KMS-11 (cell line): ENCODE measurements at regions not wholly inside any gene's neighbourhood (a gene's known extent, or its start where the extent isn't known, plus 50 kb on each side); places are given as distances from the start of the nearest gene placed in this dataset.

ENCODE experiments used
- H2AFZ ChIP-seq: fragments of 200-600 bp; sonication (generic); 2 replicates; pipeline ENCODE4 v1.6.1; 2016; ENCODE audit warnings: antibody characterized with exemption, mixed run types, low read depth
- H3K27ac ChIP-seq: fragments of 200-600 bp; sonication (generic); 2 replicates; pipeline ENCODE4 v1.6.1; 2016; ENCODE audit warnings: mild to moderate bottlenecking, mixed run types
- H3K27me3 ChIP-seq: fragments of 200-600 bp; sonication (generic); 2 replicates; pipeline ENCODE4 v1.6.1; 2017; ENCODE audit warnings: mild to moderate bottlenecking, low read depth, mixed run types, moderate library complexity; ENCODE audit not compliant: insufficient read depth
- H3K36me3 ChIP-seq: fragments of 200-600 bp; sonication (generic); 2 replicates; pipeline ENCODE4 v1.6.1; 2017; ENCODE audit warnings: mild to moderate bottlenecking, mixed run types; ENCODE audit not compliant: insufficient read depth
- H3K4me1 ChIP-seq: fragments of 200-600 bp; sonication (generic); 2 replicates; pipeline ENCODE4 v1.6.1; 2016; ENCODE audit warnings: mild to moderate bottlenecking, low read depth, mixed run types; ENCODE audit not compliant: poor library complexity, severe bottlenecking
- H3K4me2 ChIP-seq: fragments of 200-600 bp; sonication (generic); 2 replicates; pipeline ENCODE4 v1.7.0; 2016; ENCODE audit warnings: mild to moderate bottlenecking, mixed run types
- H3K4me3 ChIP-seq: fragments of 200-600 bp; sonication (generic); IDR thresholded peaks from 2 replicates; pipeline ENCODE4 v1.6.1; 2017; ENCODE audit warnings: low read depth, low read length, mixed read lengths; ENCODE audit not compliant: insufficient read depth
- H3K79me2 ChIP-seq: fragments of 200-600 bp; sonication (generic); 2 replicates; pipeline ENCODE4 v1.6.1; 2016; ENCODE audit warnings: low read depth, mixed run types; ENCODE audit not compliant: insufficient read depth
- H3K9ac ChIP-seq: fragments of 200-600 bp; sonication (generic); 2 replicates; pipeline ENCODE4 v1.6.1; 2016; ENCODE audit warnings: mild to moderate bottlenecking, mixed run types
- H4K20me1 ChIP-seq: fragments of 200-600 bp; sonication (generic); 2 replicates; pipeline ENCODE4 v1.6.1; 2016; ENCODE audit warnings: mild to moderate bottlenecking, mixed run types; ENCODE audit not compliant: insufficient read depth
- CTCF ChIP-seq: fragments of 200-600 bp; sonication (generic); conservative IDR thresholded peaks from 2 replicates; pipeline ENCODE4 v1.6.1; 2017; ENCODE audit warnings: low read depth, mild to moderate bottlenecking, antibody characterized with exemption, low read length, moderate library complexity, mixed read lengths

- no peaks in the 10 kb centered on the region for H3K27me3 ChIP-seq
- no peak overlapping the region for H3K9ac ChIP-seq
- H4K20me1 ChIP-seq: no peaks in the 10 kb centered on the region
- no peak overlapping the region for H3K4me2 ChIP-seq
- H2AFZ ChIP-seq: no peak overlapping the region
- no peak overlapping the region for H3K4me3 ChIP-seq
- no peak overlapping the region for H3K27ac ChIP-seq
- no peaks in the 10 kb centered on the region for H3K79me2 ChIP-seq
- H3K36me3 ChIP-seq: no peaks in the 10 kb centered on the region
- no peaks in the 10 kb centered on the region for H3K4me1 ChIP-seq
- no peak for TF ChIP-seq CTCF
Measured at GRCh38 chr2:81436256-81436655, 1131.7 kb upstream of the LRRTM1 start.

- Histone ChIP-seq H3K4me3 (no peak overlapping the region), H3K4me1 (no peaks in the 10 kb centered on the region), H3K9ac (no peak overlapping the region), H3K79me2 (no peaks in the 10 kb centered on the region), H3K4me2 (no peak overlapping the region), H3K27me3 (no peaks in the 10 kb centered on the region), H4K20me1 (no peaks in the 10 kb centered on the region), H3K27ac (no peak overlapping the region), H3K36me3 (no peaks in the 10 kb centered on the region), H2AFZ (no peak overlapping the region)
- no peak for TF ChIP-seq CTCF
Measured at GRCh38 chr2:81412681-81413080, 1108.1 kb upstream of the LRRTM1 start.

- no peaks in the 10 kb centered on the region for H3K27me3 ChIP-seq
- H3K4me1 ChIP-seq: no peaks in the 10 kb centered on the region
- no peak overlapping the region for H3K9ac ChIP-seq
- H3K27ac ChIP-seq: no peak overlapping the region
- no peak for TF ChIP-seq CTCF
- no peak overlapping the region for H2AFZ ChIP-seq
- no peaks in the 10 kb centered on the region for H3K79me2 ChIP-seq
- H4K20me1 ChIP-seq: no peaks in the 10 kb centered on the region
- no peak overlapping the region for H3K4me2 ChIP-seq
- no peaks in the 10 kb centered on the region for H3K36me3 ChIP-seq
- no peak overlapping the region for H3K4me3 ChIP-seq
Measured at GRCh38 chr2:81403508-81403907, 1099.0 kb upstream of the LRRTM1 start.

GRCh38 chr2:81396417-81397019 is 1092.0 kb upstream of the LRRTM1 start:
- no peak overlapping the region for H3K27ac ChIP-seq
- H3K4me2 ChIP-seq: no peak overlapping the region
- H4K20me1 ChIP-seq: no peaks in the 10 kb centered on the region
- H3K4me3 ChIP-seq: no peak overlapping the region
- H3K36me3 ChIP-seq: no peaks in the 10 kb centered on the region; the same call in 1 of the 2 replicates
- H3K27me3 ChIP-seq: no peaks in the 10 kb centered on the region
- H3K79me2 ChIP-seq: no peaks in the 10 kb centered on the region
- no peak overlapping the region for H2AFZ ChIP-seq
- H3K9ac ChIP-seq: no peak overlapping the region
- no peaks in the 10 kb centered on the region for H3K4me1 ChIP-seq
- no peak for TF ChIP-seq CTCF
